GM12865 (cell line): ENCODE measurements at regions not wholly inside any gene's neighbourhood (a gene's known extent, or its start where the extent isn't known, plus 50 kb on each side); places are given as distances from the start of the nearest gene placed in this dataset.
"Not testable (repeated sequence)": the region's sequence is repeated elsewhere in the genome, so short reads cannot be mapped to it uniquely, and the experiment has no call there.

Source experiments
- DNase-seq: peaks from one replicate; pipeline ENCODE4 v3.0.0; 2010; ENCODE audit warnings: low read depth
- H3K4me3 ChIP-seq: 2 replicates; pipeline ENCODE4 v1.5.1; 2011; ENCODE audit warnings: mild to moderate bottlenecking, low read depth, low read length, control low read depth
- TF ChIP-seq, protein P1 (sequence below): IDR thresholded peaks from 2 replicates; pipeline ENCODE4 v1.5.1; 2011; ENCODE audit warnings: low read length, control low read depth, low read depth, inconsistent platforms; ENCODE audit not compliant: insufficient read depth; ENCODE audit errors: missing control alignments

DNA sequence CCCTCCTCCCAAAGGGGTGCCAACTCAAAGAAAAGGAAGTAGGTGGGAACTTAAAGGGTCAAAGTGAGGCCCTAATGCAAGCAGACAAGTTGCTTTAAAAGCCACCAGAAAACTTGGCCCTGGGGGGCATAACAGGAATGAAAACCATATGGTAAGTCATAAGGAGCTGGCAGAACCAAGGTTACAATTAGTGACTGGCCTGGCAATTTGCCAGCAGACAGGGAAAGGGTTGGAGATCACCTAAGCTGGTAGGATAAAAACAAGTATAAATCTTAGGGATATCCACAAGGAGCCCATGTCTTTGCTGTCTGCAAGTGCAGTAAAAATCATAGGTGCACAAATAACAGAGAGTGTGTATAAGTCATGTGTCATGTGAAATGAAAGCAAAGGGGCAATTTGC lies 256.7 kb upstream of the LRRTM4 start:
- no peak overlapping the region for H3K4me3 ChIP-seq
- no peak for DNase-seq
- TF ChIP-seq, protein P1, sequence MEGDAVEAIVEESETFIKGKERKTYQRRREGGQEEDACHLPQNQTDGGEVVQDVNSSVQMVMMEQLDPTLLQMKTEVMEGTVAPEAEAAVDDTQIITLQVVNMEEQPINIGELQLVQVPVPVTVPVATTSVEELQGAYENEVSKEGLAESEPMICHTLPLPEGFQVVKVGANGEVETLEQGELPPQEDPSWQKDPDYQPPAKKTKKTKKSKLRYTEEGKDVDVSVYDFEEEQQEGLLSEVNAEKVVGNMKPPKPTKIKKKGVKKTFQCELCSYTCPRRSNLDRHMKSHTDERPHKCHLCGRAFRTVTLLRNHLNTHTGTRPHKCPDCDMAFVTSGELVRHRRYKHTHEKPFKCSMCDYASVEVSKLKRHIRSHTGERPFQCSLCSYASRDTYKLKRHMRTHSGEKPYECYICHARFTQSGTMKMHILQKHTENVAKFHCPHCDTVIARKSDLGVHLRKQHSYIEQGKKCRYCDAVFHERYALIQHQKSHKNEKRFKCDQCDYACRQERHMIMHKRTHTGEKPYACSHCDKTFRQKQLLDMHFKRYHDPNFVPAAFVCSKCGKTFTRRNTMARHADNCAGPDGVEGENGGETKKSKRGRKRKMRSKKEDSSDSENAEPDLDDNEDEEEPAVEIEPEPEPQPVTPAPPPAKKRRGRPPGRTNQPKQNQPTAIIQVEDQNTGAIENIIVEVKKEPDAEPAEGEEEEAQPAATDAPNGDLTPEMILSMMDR: no peak

DNA sequence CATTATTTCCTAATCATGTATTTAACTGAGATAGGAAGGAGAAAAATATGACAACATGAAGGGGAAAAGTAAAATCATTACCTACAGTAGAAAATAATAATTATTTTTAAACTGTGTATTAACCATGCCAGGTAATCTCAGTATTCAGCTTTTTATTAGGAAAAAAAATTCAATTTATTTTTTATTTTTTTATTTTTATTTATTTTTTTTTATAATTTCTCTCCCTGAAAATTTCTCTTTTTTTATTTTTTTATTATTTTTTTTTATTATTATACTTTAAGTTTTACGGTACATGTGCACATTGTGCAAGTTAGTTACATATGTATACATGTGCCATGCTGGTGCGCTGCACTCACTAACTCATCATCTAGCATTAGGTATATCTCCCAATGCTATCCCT lies 271.3 kb upstream of the LRRTM4 start:
- H3K4me3 ChIP-seq, DNase-seq: not testable (repeated sequence)

DNA sequence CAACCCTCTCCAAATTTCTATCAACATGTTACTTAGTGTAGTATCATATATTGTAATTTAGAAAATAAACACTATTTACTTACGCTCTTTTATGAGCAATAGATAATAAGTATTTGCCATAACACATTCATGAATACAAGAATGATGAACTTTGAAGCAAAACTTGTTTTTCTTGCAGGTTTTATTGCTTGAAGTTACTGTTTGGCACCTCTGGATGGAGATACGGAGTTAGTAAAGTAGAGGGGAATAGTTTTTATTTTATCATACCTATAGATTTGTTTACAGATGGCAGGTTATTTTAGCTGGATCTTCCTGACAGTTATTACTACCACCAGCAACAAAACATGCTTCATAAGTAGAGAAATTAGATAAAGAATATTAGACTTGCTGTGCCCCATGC lies 274.2 kb upstream of the LRRTM4 start:
- TF ChIP-seq, protein P1: no peak
- H3K4me3 ChIP-seq: no peak overlapping the region
- no peak for DNase-seq

DNA sequence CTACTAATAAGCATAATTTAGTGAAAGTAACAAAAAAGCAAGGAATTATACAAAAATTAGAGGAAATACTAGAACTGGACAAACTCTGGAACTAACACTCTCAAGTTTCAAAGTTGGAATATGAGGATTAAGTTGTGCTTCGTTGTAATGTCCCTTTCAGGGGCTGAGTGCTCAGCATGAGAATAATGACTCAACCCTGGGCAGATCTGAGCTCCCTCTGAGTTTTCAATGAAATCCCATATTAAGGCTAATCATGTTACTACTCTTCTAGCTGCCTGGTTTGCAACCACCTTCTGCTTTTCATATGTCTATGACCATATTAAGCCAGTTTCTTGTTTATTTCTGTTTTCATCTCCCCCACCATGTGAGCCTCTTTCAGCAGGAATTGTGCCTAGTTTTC lies 274.9 kb upstream of the LRRTM4 start:
- DNase-seq: no peak
- TF ChIP-seq, protein P1: no peak
- no peak overlapping the region for H3K4me3 ChIP-seq

DNA sequence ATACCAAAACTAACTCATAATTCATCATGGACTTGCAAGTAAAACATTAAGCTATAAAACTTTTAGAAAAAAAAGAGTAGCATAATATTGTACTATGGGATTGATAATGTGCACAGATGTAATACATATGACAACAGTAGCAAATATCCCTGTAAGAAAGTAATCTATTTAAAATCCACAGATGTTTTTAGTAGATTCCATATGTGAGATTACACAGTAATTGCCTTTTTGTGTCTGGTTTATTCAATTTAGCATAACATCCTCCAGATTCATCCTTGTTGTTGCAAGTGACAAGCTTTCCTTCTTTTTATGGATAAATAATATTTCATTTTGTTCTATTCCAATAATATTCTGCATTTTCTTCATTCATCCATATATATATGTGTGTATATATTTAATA lies 278.2 kb upstream of the LRRTM4 start:
- DNase-seq: no peak
- TF ChIP-seq, protein P1: no peak
- no peak overlapping the region for H3K4me3 ChIP-seq

DNA sequence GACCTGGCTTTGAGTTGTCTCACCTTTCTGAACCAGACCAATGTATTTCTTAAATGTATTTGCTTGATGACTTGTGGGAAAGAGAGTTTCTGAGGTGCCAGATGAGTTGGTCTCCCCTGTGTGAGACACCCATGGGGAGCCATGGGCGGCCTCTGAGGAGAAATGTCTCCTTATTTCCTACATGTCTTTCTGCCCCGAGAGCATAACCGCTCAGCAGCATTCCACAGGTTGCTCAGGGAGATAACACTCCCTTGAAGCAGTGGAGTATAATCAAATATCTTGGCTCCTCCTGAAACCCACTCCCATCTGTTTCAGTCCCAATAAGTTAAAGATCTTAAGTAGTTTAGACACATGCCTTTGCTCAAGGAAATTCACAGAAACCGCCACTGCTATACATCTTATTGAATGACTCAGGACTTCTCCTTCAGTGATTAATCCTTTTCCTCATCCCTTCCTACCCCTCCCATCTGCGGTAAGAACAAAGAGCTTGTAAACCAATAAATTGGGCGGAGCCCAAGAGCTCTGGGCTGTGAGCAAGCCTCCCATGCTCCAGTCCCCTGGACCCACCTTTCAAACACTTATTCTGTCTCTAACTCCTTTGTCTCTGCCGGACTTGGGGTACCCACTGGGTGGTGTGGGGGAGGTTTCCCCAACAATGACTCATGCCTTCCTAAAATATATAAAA lies 285.5 kb upstream of the LRRTM4 start:
- TF ChIP-seq, protein P1: no peak
- no peak for DNase-seq
- no peak overlapping the region for H3K4me3 ChIP-seq

DNA sequence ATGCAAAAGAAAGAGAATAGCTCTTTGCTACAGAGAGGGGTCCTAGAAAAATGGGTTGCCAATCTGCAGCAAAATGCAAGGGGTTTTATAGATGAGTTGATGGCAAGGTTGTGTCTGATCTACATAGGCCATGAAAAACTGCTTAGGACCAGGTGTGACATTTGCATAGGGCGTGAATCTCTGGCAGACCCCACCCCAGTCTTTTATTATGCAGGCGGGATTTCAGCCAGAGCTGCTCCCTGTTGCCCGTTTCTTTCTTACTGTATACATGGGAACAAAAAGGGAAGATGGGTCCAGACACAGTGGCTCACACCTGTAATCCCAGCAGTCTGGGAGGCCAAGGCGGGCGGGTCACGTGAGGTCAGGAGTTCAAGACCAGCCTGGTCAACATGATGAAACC lies 286.4 kb upstream of the LRRTM4 start:
- no peak for DNase-seq
- H3K4me3 ChIP-seq: no peak overlapping the region
- TF ChIP-seq, protein P1: no peak

DNA sequence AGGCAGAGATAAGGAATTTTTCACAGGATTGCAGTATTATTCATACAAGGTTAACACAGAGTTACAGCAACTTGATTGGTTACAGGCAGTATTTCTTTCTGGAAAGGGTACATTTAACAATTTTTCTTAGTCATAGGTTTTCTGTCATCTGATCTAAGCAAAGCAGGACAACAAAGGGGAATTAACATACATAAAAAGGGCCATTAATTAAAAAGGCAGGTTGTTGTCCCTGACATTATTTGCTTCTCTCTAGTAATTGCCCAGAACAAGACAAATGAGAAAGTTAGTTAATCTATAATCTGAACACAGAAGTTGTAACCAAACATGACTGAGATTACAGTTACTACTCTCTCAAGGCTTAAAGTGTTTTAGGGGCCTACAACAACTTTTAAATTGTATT lies 291.4 kb upstream of the LRRTM4 start:
- no peak for DNase-seq
- TF ChIP-seq, protein P1: no peak
- H3K4me3 ChIP-seq: no peak overlapping the region
